Ishikawa (cell line): ENCODE measurements at regions not wholly inside any gene's neighbourhood (a gene's known extent, or its start where the extent isn't known, plus 50 kb on each side); places are given as distances from the start of the nearest gene placed in this dataset.

ENCODE experiments used
- CEBPB ChIP-seq: IDR thresholded peaks from 2 replicates; pipeline ENCODE4 v1.6.1; 2012
- CREB1 ChIP-seq: IDR thresholded peaks from 2 replicates; pipeline ENCODE4 v1.6.1; 2012; ENCODE audit warnings: low read depth
- EGR1 ChIP-seq: IDR thresholded peaks from 2 replicates; pipeline ENCODE4 v1.6.1; 2012
- EP300 ChIP-seq: IDR thresholded peaks from 2 replicates; pipeline ENCODE4 v1.6.1; 2012; ENCODE audit warnings: borderline replicate concordance
- FOXM1 ChIP-seq: IDR thresholded peaks from 2 replicates; pipeline ENCODE4 v1.6.1; 2012; ENCODE audit warnings: low read depth, borderline replicate concordance
- MAX ChIP-seq: IDR thresholded peaks from 2 replicates; pipeline ENCODE4 v1.6.1; 2012
- RAD21 ChIP-seq: IDR thresholded peaks from 2 replicates; pipeline ENCODE4 v1.6.1; 2012; ENCODE audit warnings: low read depth
- TAF1 ChIP-seq: IDR thresholded peaks from 2 replicates; pipeline ENCODE4 v1.6.1; 2012; ENCODE audit warnings: low read depth, mild to moderate bottlenecking
- TCF12 ChIP-seq: IDR thresholded peaks from 2 replicates; pipeline ENCODE4 v1.6.1; 2012; ENCODE audit warnings: low read depth
- TEAD4 ChIP-seq: IDR thresholded peaks from 2 replicates; pipeline ENCODE4 v1.6.1; 2012
- USF1 ChIP-seq: IDR thresholded peaks from 2 replicates; pipeline ENCODE4 v1.6.1; 2012
- YY1 ChIP-seq: IDR thresholded peaks from 2 replicates; pipeline ENCODE4 v1.6.1; 2012; ENCODE audit warnings: low read depth
- ZBTB7A ChIP-seq: IDR thresholded peaks from 2 replicates; pipeline ENCODE4 v1.6.1; 2012; ENCODE audit warnings: low read depth
- TF ChIP-seq, protein P1 (sequence below): IDR thresholded peaks from 2 replicates; pipeline ENCODE4 v1.6.1; 2012; ENCODE audit warnings: low read depth, mild to moderate bottlenecking

GRCh38 chr6:8213995-8214394 lies 111.6 kb upstream of the EEF1E1 start:
- TF ChIP-seq FOXM1 (no peak), MAX (no peak), EP300 (no peak), EGR1 (no peak), TAF1 (no peak), CEBPB (no peak), TCF12 (no peak), RAD21 (no peak), YY1 (no peak), CREB1 (no peak), USF1 (no peak), TEAD4 (no peak), ZBTB7A (no peak)
- TF ChIP-seq, protein P1, sequence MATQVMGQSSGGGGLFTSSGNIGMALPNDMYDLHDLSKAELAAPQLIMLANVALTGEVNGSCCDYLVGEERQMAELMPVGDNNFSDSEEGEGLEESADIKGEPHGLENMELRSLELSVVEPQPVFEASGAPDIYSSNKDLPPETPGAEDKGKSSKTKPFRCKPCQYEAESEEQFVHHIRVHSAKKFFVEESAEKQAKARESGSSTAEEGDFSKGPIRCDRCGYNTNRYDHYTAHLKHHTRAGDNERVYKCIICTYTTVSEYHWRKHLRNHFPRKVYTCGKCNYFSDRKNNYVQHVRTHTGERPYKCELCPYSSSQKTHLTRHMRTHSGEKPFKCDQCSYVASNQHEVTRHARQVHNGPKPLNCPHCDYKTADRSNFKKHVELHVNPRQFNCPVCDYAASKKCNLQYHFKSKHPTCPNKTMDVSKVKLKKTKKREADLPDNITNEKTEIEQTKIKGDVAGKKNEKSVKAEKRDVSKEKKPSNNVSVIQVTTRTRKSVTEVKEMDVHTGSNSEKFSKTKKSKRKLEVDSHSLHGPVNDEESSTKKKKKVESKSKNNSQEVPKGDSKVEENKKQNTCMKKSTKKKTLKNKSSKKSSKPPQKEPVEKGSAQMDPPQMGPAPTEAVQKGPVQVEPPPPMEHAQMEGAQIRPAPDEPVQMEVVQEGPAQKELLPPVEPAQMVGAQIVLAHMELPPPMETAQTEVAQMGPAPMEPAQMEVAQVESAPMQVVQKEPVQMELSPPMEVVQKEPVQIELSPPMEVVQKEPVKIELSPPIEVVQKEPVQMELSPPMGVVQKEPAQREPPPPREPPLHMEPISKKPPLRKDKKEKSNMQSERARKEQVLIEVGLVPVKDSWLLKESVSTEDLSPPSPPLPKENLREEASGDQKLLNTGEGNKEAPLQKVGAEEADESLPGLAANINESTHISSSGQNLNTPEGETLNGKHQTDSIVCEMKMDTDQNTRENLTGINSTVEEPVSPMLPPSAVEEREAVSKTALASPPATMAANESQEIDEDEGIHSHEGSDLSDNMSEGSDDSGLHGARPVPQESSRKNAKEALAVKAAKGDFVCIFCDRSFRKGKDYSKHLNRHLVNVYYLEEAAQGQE: no peak
